SK-N-SH treated with all-trans-retinoic acid at 6 μM for 48 hours (cell line): ENCODE measurements at regions not wholly inside any gene's neighbourhood (a gene's known extent, or its start where the extent isn't known, plus 50 kb on each side); places are given as distances from the start of the nearest gene placed in this dataset.

Experiments used
- CREB5 ChIP-seq: fragments of 250-450 bp; sonication (Bioruptor Pico); IDR thresholded peaks from 2 replicates; pipeline ENCODE4 v1.5.1; 2020; ENCODE audit warnings: low read depth, mild to moderate bottlenecking, moderate library complexity
- ISL1 ChIP-seq: fragments of 250-450 bp; sonication (Bioruptor Pico); IDR thresholded peaks from 2 replicates; pipeline ENCODE4 v2.1.2; 2022; ENCODE audit warnings: mild to moderate bottlenecking, moderate library complexity
- PATZ1 ChIP-seq: fragments of 250-450 bp; sonication (Bioruptor Pico); IDR thresholded peaks from 2 replicates; pipeline ENCODE4 v1.8.0; 2020; ENCODE audit warnings: mild to moderate bottlenecking, moderate library complexity, borderline replicate concordance
- TCF4 ChIP-seq: fragments of 250-450 bp; sonication (Bioruptor Pico); IDR thresholded peaks from 2 replicates; pipeline ENCODE4 v1.8.0; 2021; ENCODE audit warnings: mild to moderate bottlenecking, moderate library complexity, borderline replicate concordance

- no peak for TF ChIP-seq CREB5
- no peak for TF ChIP-seq PATZ1 (CRISPR knock-in tag)
- no peak for TF ChIP-seq TCF4 (CRISPR knock-in tag)
- TF ChIP-seq ISL1 (CRISPR knock-in tag), result no peak
Observed at GRCh38 chr5:14066326-14066725, 76.8 kb upstream of the TRIO start.
